OCI-LY3 (cell line): ENCODE measurements at regions not wholly inside any gene's neighbourhood (a gene's known extent, or its start where the extent isn't known, plus 50 kb on each side); places are given as distances from the start of the nearest gene placed in this dataset.

ENCODE experiments used
- H2AFZ ChIP-seq: fragments of 200-600, 300-600 bp; shearing (Covaris generic); 2 replicates; pipeline ENCODE4 v1.6.0; 2014; ENCODE audit warnings: antibody characterized with exemption, low read depth, low read length
- H3K27ac ChIP-seq: fragments of 200-600, 300-600 bp; sonication (generic); 2 replicates; pipeline ENCODE4 v1.5.1; 2014; ENCODE audit warnings: mild to moderate bottlenecking, low read length, moderate library complexity, mixed read lengths
- H3K27me3 ChIP-seq: fragments of 200-600, 300-600 bp; sonication (generic); 2 replicates; pipeline ENCODE4 v1.6.1; 2014; ENCODE audit warnings: low read depth, low read length, mixed read lengths
- H3K36me3 ChIP-seq: fragments of 200-600, 300-600 bp; sonication (generic); replicated peaks from 2 replicates; pipeline ENCODE3; 2014; ENCODE audit warnings: low read depth, low read length, mixed read lengths
- H3K4me1 ChIP-seq: fragments of 300-600, 200-600 bp; sonication (generic); 2 replicates; pipeline ENCODE4 v1.6.1; 2014; ENCODE audit warnings: low read length, mixed read lengths
- H3K4me2 ChIP-seq: fragments of 200-600, 300-600 bp; sonication (generic); 2 replicates; pipeline ENCODE4 v1.6.1; 2014; ENCODE audit warnings: low read length, mixed read lengths
- H3K4me3 ChIP-seq: fragments of 300-600, 200-600 bp; sonication (generic); 2 replicates; pipeline ENCODE4 v1.5.1; 2014; ENCODE audit warnings: antibody characterized with exemption, mild to moderate bottlenecking, low read length, moderate library complexity
- H3K79me2 ChIP-seq: fragments of 300-600, 200-600 bp; shearing (Covaris generic); 2 replicates; pipeline ENCODE4 v1.6.1; 2014; ENCODE audit warnings: mild to moderate bottlenecking, low read length, mixed read lengths
- H3K9ac ChIP-seq: fragments of 300-600, 200-600 bp; shearing (Covaris generic); 2 replicates; pipeline ENCODE4 v1.6.0; 2014; ENCODE audit warnings: mild to moderate bottlenecking, low read length, moderate library complexity
- H3K9me3 ChIP-seq: fragments of 200-600, 300-600 bp; shearing (Covaris generic); 2 replicates; pipeline ENCODE4 v1.6.1; 2014; ENCODE audit warnings: low read length, mixed read lengths; ENCODE audit not compliant: insufficient read depth
- H4K20me1 ChIP-seq: fragments of 200-600, 300-600 bp; sonication (generic); 2 replicates; pipeline ENCODE4 v1.6.1; 2016; ENCODE audit warnings: low read length, mixed read lengths; ENCODE audit not compliant: insufficient read depth
- EZH2phosphoT487 ChIP-seq: fragments of 200-600 bp; shearing (Covaris generic); IDR thresholded peaks from 2 replicates; pipeline ENCODE4 v1.6.1; 2018; ENCODE audit warnings: antibody characterized with exemption, mixed run types, low read depth
- TF ChIP-seq, protein P1 (sequence below): fragments of 200-600, 300-600 bp; sonication (generic); IDR thresholded peaks from 2 replicates; pipeline ENCODE4 v1.5.1; 2014; ENCODE audit warnings: antibody characterized with exemption, low read length, low read depth

DNA sequence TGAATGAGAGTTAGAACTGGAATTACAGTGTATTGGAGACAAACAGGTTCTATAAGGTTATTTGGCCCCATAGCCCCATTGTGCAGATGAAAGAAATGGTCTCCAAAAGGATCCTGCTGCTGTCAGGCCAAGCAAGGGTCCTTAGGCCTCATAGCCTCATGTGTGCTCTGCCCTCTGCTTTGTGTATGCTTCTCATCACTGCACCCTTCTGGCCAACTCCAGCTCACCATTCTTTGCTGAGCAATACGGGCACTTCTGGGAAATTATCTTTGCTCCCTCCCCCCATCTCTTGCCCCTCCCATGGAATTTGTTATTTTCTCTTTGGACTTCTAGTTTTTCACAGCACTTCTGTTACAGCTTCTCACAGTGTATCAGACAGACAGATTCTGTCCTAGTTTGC is 298.8 kb downstream of the FOXA2 start:
- H3K9me3 ChIP-seq = no peaks in the 10 kb centered on the region
- no peaks in the 10 kb centered on the region for H3K36me3 ChIP-seq
- no peak overlapping the region for H3K4me2 ChIP-seq
- no peaks in the 10 kb centered on the region for H3K4me1 ChIP-seq
- TF ChIP-seq EZH2phosphoT487 = no peak
- TF ChIP-seq, protein P1, sequence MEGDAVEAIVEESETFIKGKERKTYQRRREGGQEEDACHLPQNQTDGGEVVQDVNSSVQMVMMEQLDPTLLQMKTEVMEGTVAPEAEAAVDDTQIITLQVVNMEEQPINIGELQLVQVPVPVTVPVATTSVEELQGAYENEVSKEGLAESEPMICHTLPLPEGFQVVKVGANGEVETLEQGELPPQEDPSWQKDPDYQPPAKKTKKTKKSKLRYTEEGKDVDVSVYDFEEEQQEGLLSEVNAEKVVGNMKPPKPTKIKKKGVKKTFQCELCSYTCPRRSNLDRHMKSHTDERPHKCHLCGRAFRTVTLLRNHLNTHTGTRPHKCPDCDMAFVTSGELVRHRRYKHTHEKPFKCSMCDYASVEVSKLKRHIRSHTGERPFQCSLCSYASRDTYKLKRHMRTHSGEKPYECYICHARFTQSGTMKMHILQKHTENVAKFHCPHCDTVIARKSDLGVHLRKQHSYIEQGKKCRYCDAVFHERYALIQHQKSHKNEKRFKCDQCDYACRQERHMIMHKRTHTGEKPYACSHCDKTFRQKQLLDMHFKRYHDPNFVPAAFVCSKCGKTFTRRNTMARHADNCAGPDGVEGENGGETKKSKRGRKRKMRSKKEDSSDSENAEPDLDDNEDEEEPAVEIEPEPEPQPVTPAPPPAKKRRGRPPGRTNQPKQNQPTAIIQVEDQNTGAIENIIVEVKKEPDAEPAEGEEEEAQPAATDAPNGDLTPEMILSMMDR = no peak
- no peaks in the 10 kb centered on the region for H3K79me2 ChIP-seq
- no peaks in the 10 kb centered on the region for H3K27me3 ChIP-seq
- H3K4me3 ChIP-seq = no peak overlapping the region
- no peak overlapping the region for H2AFZ ChIP-seq
- no peaks in the 10 kb centered on the region for H4K20me1 ChIP-seq
- H3K27ac ChIP-seq = no peak overlapping the region
- H3K9ac ChIP-seq = no peak overlapping the region

DNA sequence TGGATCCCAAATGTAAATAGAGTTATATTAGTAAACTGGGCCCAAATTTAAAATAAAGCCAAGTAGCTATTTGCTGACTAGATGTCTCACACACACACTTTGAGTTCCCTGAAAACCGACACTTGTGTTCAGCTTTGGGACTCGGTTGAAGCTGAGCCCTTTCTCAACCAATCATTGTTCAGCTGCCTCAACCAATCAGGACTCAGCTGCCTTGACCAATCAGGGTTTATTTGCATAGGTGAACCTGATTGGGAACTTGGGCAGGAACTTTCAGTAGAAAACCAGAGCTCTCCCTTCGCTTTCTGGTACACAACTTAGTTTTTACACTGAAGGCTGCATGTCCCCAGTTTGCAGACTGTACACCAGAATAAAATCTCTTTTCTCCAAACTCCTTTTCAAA is 301.7 kb downstream of the FOXA2 start:
- no peaks in the 10 kb centered on the region for H3K36me3 ChIP-seq
- H2AFZ ChIP-seq = no peak overlapping the region
- no peak overlapping the region for H3K4me2 ChIP-seq
- H3K9me3 ChIP-seq = no peaks in the 10 kb centered on the region
- no peaks in the 10 kb centered on the region for H4K20me1 ChIP-seq
- no peaks in the 10 kb centered on the region for H3K79me2 ChIP-seq
- H3K4me3 ChIP-seq = no peak overlapping the region
- no peak overlapping the region for H3K9ac ChIP-seq
- H3K4me1 ChIP-seq = no peaks in the 10 kb centered on the region
- TF ChIP-seq EZH2phosphoT487 = no peak
- TF ChIP-seq, protein P1 = no peak
- H3K27ac ChIP-seq = no peak overlapping the region
- H3K27me3 ChIP-seq = no peaks in the 10 kb centered on the region

DNA sequence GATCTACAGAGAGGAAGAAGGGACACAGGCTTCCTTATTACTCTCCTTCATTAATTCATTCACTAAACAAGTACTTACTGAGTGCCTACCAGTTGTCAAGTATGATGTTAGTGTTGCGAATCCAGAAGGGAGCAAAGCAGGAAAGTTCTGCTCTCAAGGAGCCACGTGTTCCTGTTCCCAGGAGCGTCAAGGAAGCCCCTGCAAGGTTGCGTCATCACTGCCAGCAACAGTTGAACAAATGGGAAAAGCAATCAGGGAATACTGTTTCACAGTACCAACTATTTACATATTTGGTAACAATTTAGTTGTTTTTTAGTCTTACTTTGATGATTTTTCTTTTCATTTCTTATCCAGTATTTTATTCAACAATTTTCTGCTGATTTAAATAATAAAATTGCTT is 310.0 kb downstream of the FOXA2 start:
- TF ChIP-seq EZH2phosphoT487 = no peak
- TF ChIP-seq, protein P1 = no peak
- H3K4me1 ChIP-seq = no peaks in the 10 kb centered on the region
- no peak overlapping the region for H3K4me2 ChIP-seq
- H3K4me3 ChIP-seq = no peak overlapping the region
- no peaks in the 10 kb centered on the region for H3K36me3 ChIP-seq
- H2AFZ ChIP-seq = no peak overlapping the region
- no peaks in the 10 kb centered on the region for H3K79me2 ChIP-seq
- H4K20me1 ChIP-seq = no peaks in the 10 kb centered on the region
- no peak overlapping the region for H3K27ac ChIP-seq
- no peak overlapping the region for H3K9ac ChIP-seq
- H3K27me3 ChIP-seq = no peaks in the 10 kb centered on the region
- H3K9me3 ChIP-seq = no peaks in the 10 kb centered on the region

DNA sequence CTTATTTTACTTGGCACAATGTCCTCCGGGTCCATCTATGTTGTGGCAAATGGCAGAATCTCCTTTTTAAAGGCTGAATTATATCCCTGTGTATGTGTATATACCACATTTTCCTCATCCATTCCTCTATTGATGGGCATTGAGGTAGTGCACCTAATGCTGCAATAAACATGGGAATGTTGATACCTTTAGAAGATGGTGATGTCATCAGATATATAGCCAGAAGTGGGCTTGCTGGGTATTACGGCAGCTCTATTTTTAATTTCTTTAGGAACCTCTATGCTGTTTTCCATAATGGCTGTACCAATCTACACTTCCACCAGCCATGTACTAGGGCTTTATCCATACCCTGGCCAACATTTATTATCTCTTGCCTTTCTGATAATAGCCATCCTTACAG is 315.7 kb downstream of the FOXA2 start:
- Histone ChIP-seq H4K20me1 (no peaks in the 10 kb centered on the region), H3K4me3 (no peak overlapping the region), H3K36me3 (no peaks in the 10 kb centered on the region), H3K27ac (no peak overlapping the region), H3K79me2 (no peaks in the 10 kb centered on the region), H2AFZ (no peak overlapping the region), H3K4me2 (no peak overlapping the region), H3K4me1 (no peaks in the 10 kb centered on the region), H3K9me3 (no peaks in the 10 kb centered on the region), H3K9ac (no peak overlapping the region), H3K27me3 (peaks cover 9% of the 10 kb centered on the region; the same call in 1 of the 2 replicates)
- no peak for TF ChIP-seq EZH2phosphoT487
- TF ChIP-seq, protein P1 = no peak
